GM12874 (cell line): ENCODE measurements at regions not wholly inside any gene's neighbourhood (a gene's known extent, or its start where the extent isn't known, plus 50 kb on each side); places are given as distances from the start of the nearest gene placed in this dataset.

Experiments
- CTCF ChIP-seq: IDR thresholded peaks from 2 replicates; pipeline ENCODE4 v1.5.1; 2011; ENCODE audit warnings: low read depth, mild to moderate bottlenecking, control low read depth, low read length, moderate library complexity; ENCODE audit not compliant: insufficient read depth

DNA sequence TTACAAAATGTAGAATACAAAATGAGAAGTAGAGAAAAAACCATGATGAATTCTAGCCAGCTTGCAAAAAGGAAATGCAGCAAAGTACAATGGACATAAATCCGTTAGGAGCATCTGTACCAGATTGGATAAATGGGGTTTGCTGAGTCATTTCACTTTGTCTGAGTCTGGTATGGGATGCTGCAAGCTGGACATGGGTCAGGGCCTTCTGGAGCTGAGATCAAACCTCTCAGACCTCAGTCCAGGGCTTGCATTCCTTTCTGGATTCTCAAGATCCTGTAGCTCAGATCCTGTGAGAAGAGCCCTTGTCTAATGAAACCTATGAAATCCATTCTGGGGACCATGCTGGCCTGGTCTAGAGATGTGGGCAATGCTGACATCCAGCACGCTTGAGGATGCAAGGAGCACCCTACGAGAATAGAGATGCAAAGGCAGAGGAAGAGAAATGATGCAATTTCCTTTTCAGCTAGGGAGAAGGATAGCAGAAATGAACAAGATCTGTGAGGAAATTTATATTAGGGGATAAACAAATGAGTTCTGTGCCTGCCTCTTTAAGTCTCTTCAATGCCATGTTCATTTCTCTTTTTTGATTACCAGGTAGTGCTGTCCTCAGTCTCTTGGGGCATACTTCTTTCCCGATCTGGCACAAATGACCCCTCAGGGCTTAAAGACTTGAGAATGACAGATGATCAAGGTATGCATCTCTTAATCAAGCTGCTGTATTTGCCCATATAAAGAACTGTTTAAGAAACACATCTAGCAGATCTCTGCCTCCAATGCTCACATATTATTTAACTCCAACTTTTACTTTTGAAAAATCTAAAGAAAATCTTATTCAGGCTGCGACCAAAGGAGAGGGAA lies 230.4 kb downstream of the MEIS1 start:
- TF ChIP-seq CTCF = no peak

GRCh38 chr2:66667301-66667700 lies 232.4 kb downstream of the MEIS1 start:
- no peak for TF ChIP-seq CTCF

GRCh38 chr2:66673286-66673685 lies 238.4 kb downstream of the MEIS1 start:
- TF ChIP-seq CTCF = no peak

- TF ChIP-seq CTCF = no peak
These were observed 239.2 kb downstream of the MEIS1 start for GRCh38 chr2:66674087-66674486.

GRCh38 chr2:66675591-66675990 lies 240.7 kb downstream of the MEIS1 start:
- TF ChIP-seq CTCF = no peak

GRCh38 chr2:66679442-66679841 lies 244.5 kb downstream of the MEIS1 start:
- TF ChIP-seq CTCF = no peak

GRCh38 chr2:66682476-66682875 lies 247.6 kb downstream of the MEIS1 start:
- no peak for TF ChIP-seq CTCF
